Left lobe of liver (tissue), 2 donors: ENCODE measurements at regions not wholly inside any gene's neighbourhood (a gene's known extent, or its start where the extent isn't known, plus 50 kb on each side); places are given as distances from the start of the nearest gene placed in this dataset.

Experiments used
- ATAC-seq: fragments of 200-7000 bp; cut with Tn5 transposase; one replicate; pipeline ENCODE4 v1.9.1; 2020; ENCODE audit warnings: mild to moderate bottlenecking, moderate library complexity
- DNase-seq: peaks from one replicate; pipeline ENCODE4 v3.0.0-alpha.2; 2020; ENCODE audit warnings: low spot score
- donor health status: DM: no; HTN: no; CAD: no; lungs with moderate emphysema.
- donor health status: DM: no; HTN: yes; CAD: no.

DNA sequence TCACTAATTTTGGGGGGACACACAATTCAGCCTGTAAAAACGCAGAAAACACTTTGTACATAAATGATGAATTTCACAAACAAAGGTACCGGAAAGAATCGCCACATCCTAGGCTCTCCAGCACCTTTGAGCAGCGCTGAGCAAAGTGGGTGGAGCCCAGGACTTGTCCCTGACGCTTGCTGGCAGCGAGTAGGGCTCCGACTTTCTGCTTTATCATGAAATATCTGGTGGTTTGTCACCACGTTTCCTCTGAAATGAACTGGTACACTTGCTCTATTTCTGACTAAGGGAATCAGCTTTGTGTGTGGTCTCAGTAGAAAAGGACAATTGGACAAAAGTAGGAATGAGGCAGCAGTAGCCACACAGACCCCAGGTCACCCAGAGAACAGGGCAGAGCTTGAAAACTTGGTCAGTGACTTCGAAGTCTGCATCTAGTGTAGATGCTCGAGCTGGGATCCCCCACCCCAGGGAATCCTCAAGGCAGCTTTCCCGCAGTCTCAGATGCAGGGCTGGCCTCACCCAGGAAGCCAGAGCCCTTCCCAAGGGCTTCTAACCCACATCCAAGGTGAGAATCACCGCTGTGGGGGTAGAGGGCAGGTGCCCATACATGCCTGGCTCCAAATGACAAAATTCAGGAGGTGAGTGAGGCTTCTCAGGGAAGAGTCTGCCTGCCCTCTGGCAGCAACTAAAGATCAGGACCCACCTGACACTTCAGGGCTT lies 85.3 kb upstream of the SOX1 start:
- DNase-seq (no peak), ATAC-seq (no peak)

DNA sequence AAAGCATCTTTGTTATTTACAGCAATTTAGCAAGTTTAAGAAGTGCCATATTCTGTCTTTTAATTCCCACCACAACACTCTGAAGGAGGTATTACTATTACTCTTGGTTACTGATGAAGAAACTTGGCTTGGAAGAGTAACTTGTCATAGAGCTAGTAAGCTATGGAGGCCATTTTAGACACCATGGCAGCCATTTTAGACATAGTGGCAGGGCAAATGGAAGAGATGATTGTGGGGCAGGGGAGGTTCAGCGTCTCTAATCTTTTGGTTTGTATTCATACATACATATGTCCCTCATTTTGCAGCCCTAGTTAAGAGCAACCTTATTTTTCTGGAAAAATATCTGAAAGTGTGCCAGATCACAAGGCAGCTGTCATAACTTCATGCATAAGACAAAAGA lies 82.6 kb upstream of the SOX1 start:
- ATAC-seq = no peak

GRCh38 chr13:111990362-111990761 lies 76.6 kb upstream of the SOX1 start:
- DNase-seq = no peak
- ATAC-seq = no peak

More for the DNA sequence above, 82.6 kb upstream of the SOX1 start:
- no peak for DNase-seq

DNA sequence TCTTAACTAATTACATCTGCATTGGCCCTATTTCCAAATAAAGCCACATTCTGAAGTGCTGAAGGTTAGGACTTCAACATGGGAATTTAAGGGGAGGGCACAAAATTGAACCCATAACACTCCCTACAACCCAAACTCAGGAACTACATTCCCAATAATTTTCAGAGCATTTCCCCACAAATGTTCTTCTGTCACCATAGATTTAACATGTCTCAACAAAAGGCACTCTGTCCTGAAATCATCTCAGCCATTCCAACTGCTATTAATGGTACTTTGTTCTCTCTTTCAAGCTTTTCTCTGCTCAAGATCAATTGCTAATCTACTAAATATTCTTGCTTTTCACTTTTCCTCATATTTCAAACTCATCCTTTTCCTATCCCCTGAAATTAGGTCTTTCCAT lies 74.0 kb upstream of the SOX1 start:
- ATAC-seq (no peak), DNase-seq (no peak)

- ATAC-seq (no peak), DNase-seq (no peak)
These were observed 73.3 kb upstream of the SOX1 start for GRCh38 chr13:111993691-111994090.

DNA sequence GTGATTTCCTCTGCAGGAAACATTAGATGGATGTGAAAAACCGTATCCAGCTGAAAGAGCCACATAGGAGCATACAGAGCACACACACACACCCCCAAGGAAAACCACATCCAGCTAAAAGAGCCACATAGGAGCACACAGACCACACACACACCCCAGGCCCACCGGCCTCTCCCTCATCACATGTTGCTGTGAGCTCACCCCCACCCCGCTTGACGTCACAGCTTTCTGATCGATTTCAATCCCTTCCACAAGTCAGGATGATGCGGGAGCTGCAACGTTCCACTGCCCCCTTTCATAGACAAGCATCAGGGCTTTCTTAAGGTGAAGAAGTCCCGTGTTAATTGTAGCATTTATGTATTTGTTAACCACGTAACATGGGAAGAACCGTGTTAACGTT lies 72.4 kb upstream of the SOX1 start:
- ATAC-seq (no peak), DNase-seq (no peak)

DNA sequence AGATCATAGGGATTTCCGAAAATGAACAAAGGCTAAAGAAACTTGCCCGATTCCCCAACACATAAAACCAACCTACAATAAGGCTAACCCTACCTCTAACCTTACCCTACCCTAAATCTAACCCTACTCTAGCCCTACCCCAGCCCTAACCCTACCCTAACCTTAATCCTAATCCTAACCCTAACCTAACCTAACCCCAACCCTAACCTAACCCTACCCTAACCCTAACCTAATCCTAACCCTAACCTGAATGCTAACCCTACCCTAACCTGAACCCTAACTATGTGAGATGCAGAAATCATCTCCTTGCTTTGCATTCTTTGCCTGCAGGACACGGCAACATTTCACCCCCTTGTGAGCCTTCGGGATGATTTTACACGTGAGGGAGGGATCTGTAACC lies 67.6 kb upstream of the SOX1 start:
- ATAC-seq (no peak), DNase-seq (no peak)

GRCh38 chr13:112000888-112001287 lies 66.1 kb upstream of the SOX1 start:
- DNase-seq = no peak
- ATAC-seq = no peak

GRCh38 chr13:112001571-112001970 lies 65.4 kb upstream of the SOX1 start:
- ATAC-seq = no peak
- DNase-seq = no peak

DNA sequence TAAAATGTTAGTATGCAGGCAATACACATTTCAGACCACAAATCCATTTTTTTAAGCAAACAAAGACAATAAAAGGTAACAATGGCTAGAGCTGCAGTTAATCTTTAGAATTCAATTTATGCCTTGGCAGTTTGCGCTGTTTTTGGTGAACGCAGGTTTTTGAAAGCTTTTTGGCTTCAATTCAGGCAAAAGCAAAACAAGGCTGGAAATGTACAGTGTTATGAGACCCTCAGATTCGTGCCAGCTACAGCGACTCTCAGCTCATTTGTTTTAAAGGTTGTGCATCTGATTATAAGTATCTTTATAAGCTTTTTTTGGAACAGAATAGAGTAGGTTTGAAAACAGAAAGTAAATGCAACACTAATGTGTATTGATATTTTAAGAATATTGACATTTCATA lies 63.6 kb upstream of the SOX1 start:
- ATAC-seq (no peak), DNase-seq (no peak)

GRCh38 chr13:112003941-112004340 lies 63.0 kb upstream of the SOX1 start:
- ATAC-seq (no peak), DNase-seq (no peak)

- no peak for ATAC-seq
- no peak for DNase-seq
These were observed 61.0 kb upstream of the SOX1 start for GRCh38 chr13:112005925-112006324.

DNA sequence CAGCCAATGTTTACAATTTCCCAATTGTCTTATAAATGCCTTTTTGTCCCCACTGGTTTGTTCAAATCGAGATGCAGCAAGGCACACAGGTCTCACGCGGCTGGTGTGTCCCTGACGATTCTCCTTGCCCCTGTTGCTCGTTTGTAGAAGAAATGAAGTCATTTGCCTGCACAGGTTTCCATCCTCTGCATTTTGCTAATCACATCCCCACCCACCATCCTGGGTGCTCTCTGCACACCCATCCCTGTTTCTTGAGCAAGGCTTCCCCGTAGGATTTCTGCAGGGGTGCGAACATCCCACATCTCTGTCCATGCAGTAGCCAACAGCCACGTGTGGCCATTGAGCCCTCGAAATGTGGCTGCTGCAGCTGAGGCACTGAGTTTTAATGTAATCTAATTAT lies 59.8 kb upstream of the SOX1 start:
- no peak for DNase-seq
- no peak for ATAC-seq

DNA sequence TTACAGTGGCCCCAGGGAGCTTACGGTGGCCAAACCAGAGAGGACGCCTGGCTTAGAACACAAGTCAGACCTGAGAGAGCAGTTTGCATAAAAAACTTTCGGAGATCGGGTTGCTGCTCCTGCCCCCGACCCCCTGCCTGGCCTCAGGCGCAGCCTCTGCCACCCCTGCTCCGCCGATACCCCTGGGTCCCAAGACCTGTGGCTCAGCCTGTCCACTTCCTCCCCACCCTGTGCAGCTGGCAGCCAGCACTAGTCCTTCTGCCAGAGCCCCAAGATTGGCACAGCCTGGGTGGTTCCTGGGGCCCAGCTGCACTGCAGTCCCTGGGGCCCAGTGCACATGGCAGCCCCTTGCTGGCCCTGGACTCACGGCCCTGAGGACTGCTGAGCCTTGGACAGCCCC lies 56.2 kb upstream of the SOX1 start:
- ATAC-seq = no peak
- no peak for DNase-seq

DNA sequence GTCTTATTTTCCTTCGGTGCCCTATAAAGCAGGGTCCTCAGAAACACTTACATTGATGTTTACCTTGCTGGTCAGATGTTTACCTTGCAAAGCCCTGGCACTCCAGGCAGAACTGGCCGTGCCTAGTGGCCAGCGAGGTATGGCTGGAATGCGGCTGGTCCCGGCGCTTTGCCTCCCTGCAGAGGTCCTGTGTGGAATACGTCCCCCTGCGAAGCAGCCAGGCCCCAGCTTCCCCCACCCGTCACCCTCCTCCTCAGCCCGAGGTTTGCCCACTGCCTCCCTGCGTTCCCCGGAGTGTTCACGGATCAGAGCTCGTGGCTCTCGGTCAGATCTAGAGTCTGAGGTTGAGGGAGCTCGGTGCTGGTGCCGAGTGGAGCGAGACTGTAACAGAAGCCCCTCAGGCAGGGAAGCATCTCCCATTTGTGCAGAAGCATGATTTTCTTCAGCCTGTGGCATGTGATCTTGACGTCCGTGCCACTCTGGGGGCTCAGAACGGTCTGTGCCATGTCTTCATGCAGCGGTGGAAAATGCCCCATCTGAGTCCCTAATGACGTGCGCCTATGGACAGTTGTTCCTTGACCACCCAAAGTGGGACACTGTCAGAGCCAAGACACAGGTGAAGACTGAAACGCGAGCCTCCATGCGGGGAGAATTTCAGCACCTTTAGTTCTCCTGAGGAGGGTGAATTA lies 54.8 kb upstream of the SOX1 start:
- no peak for DNase-seq
- no peak for ATAC-seq

DNA sequence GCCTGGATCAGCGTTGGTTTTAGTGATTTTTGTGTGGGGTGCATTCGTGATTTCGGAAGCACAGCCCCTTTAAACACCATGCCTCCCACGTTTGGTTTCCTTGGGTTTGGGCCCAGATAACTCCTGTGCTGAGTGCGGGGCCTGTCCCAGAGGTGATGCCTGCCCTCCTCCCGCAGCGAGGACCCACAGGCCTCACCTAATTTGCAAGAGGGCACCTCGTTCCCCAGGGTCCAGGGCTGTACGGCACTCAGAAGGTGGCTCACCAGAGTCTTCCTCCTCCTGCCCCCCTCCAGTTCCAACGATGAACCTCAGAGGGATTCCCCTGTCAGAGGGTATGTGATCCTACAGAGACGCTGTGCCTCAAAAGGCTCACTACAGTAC lies 54.3 kb upstream of the SOX1 start:
- DNase-seq = no peak
- no peak for ATAC-seq

- no peak for DNase-seq
- no peak for ATAC-seq
These were observed 53.3 kb upstream of the SOX1 start for GRCh38 chr13:112013665-112014064.

DNA sequence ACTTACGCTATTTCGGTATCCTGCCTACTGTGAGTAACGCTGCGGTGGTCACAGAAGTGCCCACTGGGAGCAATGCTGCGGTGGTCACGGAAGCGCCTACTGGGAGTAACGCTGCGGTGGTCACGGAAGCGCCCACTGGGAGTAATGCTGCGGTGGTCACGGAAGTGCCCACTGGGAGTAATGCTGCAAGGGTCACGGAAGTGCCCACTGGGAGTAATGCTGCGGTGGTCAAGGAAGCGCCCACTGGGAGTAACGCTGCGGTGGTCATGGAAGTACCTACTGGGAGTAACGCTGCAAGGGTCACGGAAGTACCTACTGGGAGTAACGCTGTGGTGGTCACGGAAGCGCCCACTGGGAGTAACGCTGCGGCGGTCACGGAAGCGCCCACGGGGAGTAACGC lies 52.1 kb upstream of the SOX1 start:
- ATAC-seq (no peak), DNase-seq (no peak)
